ENCODE measurements at regions not wholly inside any gene's neighbourhood (a gene's known extent, or its start where the extent isn't known, plus 50 kb on each side); places are given as distances from the start of the nearest gene placed in this dataset.

DNA sequence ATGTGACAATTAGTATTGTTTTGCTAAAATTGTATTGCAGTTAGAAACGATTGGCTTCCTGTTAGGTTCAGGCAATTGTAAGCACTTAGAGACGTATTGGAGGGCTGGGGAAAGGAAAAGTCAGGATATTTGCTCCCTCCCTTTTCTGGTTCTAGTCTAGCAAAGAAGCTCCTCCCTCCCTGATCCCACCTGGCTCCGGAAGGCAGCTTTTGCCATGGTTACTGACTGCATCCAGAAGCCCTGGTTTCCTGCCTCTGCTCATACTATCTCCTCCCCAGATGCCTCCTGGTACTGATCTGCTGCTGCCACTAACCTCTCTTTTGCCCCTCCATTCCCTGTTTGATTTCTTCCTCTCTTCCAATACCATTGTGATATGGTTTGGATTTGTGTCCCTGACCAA lies 275.9 kb downstream of the MREG start:
- TF ChIP-seq, protein P1, sequence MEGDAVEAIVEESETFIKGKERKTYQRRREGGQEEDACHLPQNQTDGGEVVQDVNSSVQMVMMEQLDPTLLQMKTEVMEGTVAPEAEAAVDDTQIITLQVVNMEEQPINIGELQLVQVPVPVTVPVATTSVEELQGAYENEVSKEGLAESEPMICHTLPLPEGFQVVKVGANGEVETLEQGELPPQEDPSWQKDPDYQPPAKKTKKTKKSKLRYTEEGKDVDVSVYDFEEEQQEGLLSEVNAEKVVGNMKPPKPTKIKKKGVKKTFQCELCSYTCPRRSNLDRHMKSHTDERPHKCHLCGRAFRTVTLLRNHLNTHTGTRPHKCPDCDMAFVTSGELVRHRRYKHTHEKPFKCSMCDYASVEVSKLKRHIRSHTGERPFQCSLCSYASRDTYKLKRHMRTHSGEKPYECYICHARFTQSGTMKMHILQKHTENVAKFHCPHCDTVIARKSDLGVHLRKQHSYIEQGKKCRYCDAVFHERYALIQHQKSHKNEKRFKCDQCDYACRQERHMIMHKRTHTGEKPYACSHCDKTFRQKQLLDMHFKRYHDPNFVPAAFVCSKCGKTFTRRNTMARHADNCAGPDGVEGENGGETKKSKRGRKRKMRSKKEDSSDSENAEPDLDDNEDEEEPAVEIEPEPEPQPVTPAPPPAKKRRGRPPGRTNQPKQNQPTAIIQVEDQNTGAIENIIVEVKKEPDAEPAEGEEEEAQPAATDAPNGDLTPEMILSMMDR (IDR thresholded peaks at IDR 0.05): no peak
- TF ChIP-seq EZH2 (IDR thresholded peaks at IDR 0.05; ENCODE audit: borderline replicate concordance, insufficient read depth, low read depth, low read length, poor library complexity, severe bottlenecking): no peak
- no peak overlapping the region for H3K4me2 ChIP-seq (replicated peaks; ENCODE audit: low read depth, low read length, poor library complexity, severe bottlenecking)
- Mint-ChIP-seq H3K27me3 (peaks cover 26% of the 10 kb centered on the region), H3K27ac (no peak overlapping the region), H3K9me3 (ENCODE audit: insufficient read depth) (no peaks in the 10 kb centered on the region), H3K4me3 (no peak overlapping the region), H3K4me1 (no peaks in the 10 kb centered on the region)
- H3K27me3 ChIP-seq (replicated peaks in 1 of 4; ENCODE audit: control extremely low read depth in 1 of 4, control insufficient read depth in 3 of 4, insufficient read depth in 4 of 4, low read length in 3 of 4): no peaks in the 10 kb centered on the region
- H2AFZ ChIP-seq (ENCODE audit: insufficient read depth, low read depth, low read length, poor library complexity, severe bottlenecking): no peak overlapping the region
- CTCF ChIA-PET: no interaction called here
- H3K79me2 ChIP-seq (ENCODE audit: control insufficient read depth, insufficient read depth, low read length): no peaks in the 10 kb centered on the region
- ATAC-seq (ENCODE audit: low read depth): no peak
- no peaks in the 10 kb centered on the region for H3K4me1 ChIP-seq (ENCODE audit: control insufficient read depth in 2 of 2, insufficient read depth in 2 of 2, low read length in 2 of 2)
- H4K20me1 ChIP-seq (ENCODE audit: control insufficient read depth, insufficient read depth, low read length, poor library complexity, severe bottlenecking): no peaks in the 10 kb centered on the region
- intact Hi-C loops (cut with micrococcal nuclease): no loop called here
- no peaks in the 10 kb centered on the region for H3K9me3 ChIP-seq (ENCODE audit: control extremely low read depth in 1 of 3, control insufficient read depth in 2 of 3, insufficient read depth in 1 of 3, low read length in 2 of 3)
- 96% methylated on average over 3 of the region's 3 CpGs for WGBS (ENCODE audit: insufficient coverage)
- no peak overlapping the region for H3K27ac ChIP-seq (ENCODE audit: low read length in 2 of 2)
- H3K4me3 ChIP-seq (ENCODE audit: control extremely low read depth in 1 of 5, extremely low read depth in 1 of 5, insufficient read depth in 1 of 5, low read depth in 2 of 5, low read length in 4 of 5): no peak overlapping the region
- H3K9ac ChIP-seq (ENCODE audit: low read length): no peak overlapping the region
- POLR2A ChIA-PET: no interaction called here
- DNase-seq: no peak
- H3K36me3 ChIP-seq (replicated peaks in 1 of 2; ENCODE audit: control extremely low read depth in 1 of 2, control insufficient read depth in 1 of 2, extremely low read depth in 1 of 2, insufficient read depth in 2 of 2, low read length in 1 of 2): no peaks in the 10 kb centered on the region

- Histone ChIP-seq H3K27ac (ENCODE audit: low read length in 2 of 2) (no peak overlapping the region), H3K79me2 (ENCODE audit: control insufficient read depth, insufficient read depth, low read length) (no peaks in the 10 kb centered on the region), H3K36me3 (replicated peaks in 1 of 2; ENCODE audit: control extremely low read depth in 1 of 2, control insufficient read depth in 1 of 2, extremely low read depth in 1 of 2, insufficient read depth in 2 of 2, low read length in 1 of 2) (no peaks in the 10 kb centered on the region), H3K27me3 (replicated peaks in 1 of 4; ENCODE audit: control extremely low read depth in 1 of 4, control insufficient read depth in 3 of 4, insufficient read depth in 4 of 4, low read length in 3 of 4) (no peaks in the 10 kb centered on the region), H3K9me3 (ENCODE audit: control extremely low read depth in 1 of 3, control insufficient read depth in 2 of 3, insufficient read depth in 1 of 3, low read length in 2 of 3) (no peaks in the 10 kb centered on the region), H3K9ac (ENCODE audit: low read length) (no peak overlapping the region), H3K4me1 (ENCODE audit: control insufficient read depth in 2 of 2, insufficient read depth in 2 of 2, low read length in 2 of 2) (no peaks in the 10 kb centered on the region), H3K4me3 (ENCODE audit: control extremely low read depth in 1 of 5, extremely low read depth in 1 of 5, insufficient read depth in 1 of 5, low read depth in 2 of 5, low read length in 4 of 5) (no peak overlapping the region), H2AFZ (ENCODE audit: insufficient read depth, low read depth, low read length, poor library complexity, severe bottlenecking) (no peak overlapping the region), H3K4me2 (replicated peaks; ENCODE audit: low read depth, low read length, poor library complexity, severe bottlenecking) (no peak overlapping the region), H4K20me1 (ENCODE audit: control insufficient read depth, insufficient read depth, low read length, poor library complexity, severe bottlenecking) (no peaks in the 10 kb centered on the region)
- WGBS (ENCODE audit: insufficient coverage): 82% methylated on average over 2 of the region's 4 CpGs
- intact Hi-C loops (cut with micrococcal nuclease): no loop called here
- POLR2A ChIA-PET: no interaction called here
- ATAC-seq (ENCODE audit: low read depth): no peak
- Mint-ChIP-seq H3K27me3 (peaks cover 26% of the 10 kb centered on the region), H3K4me1 (no peaks in the 10 kb centered on the region), H3K4me3 (no peak overlapping the region), H3K27ac (no peak overlapping the region), H3K9me3 (ENCODE audit: insufficient read depth) (no peaks in the 10 kb centered on the region)
- CTCF ChIA-PET: no interaction called here
- no peak for DNase-seq
- TF ChIP-seq, protein P1 (IDR thresholded peaks at IDR 0.05): no peak
- no peak for TF ChIP-seq EZH2 (IDR thresholded peaks at IDR 0.05; ENCODE audit: borderline replicate concordance, insufficient read depth, low read depth, low read length, poor library complexity, severe bottlenecking)
Observed at GRCh38 chr2:215736653-215737290, 276.6 kb downstream of the MREG start.
